Naive thymus-derived CD4-positive, alpha-beta T cell (primary cell): ENCODE measurements at regions not wholly inside any gene's neighbourhood (a gene's known extent, or its start where the extent isn't known, plus 50 kb on each side); places are given as distances from the start of the nearest gene placed in this dataset.

Experiments
- ATAC-seq: fragments of 150-1000 bp; cut with Tn5 transposase; 2 replicates; pipeline ENCODE4 v1.10.0; 2021; ENCODE audit warnings: mild to moderate bottlenecking, moderate library complexity
- CTCF ChIA-PET: fragments of 350-600 bp; sonication (Branson Sonifier 250); formaldehyde crosslinking; loops from one replicate; lab custom pipeline; 2021; ENCODE audit warnings: antibody characterized with exemption; lab: Charles Lee
- POLR2A ChIA-PET: fragments of 350-600 bp; sonication (Branson Sonifier 250); formaldehyde crosslinking; loops from one replicate; lab custom pipeline; 2021; ENCODE audit warnings: antibody characterized with exemption, inconsistent platforms; lab: Charles Lee
- DNase-seq, 9 donors: peaks; one replicate each; pipeline versions ENCODE4 v3.0.0 to v3.0.0-alpha.2; 2020 to 2022; ENCODE audit warnings: mixed read lengths in 1 of 9
- H3K27ac ChIP-seq: one replicate; pipeline ENCODE4 v1.7.0; 2013; ENCODE audit warnings: mild to moderate bottlenecking, low read depth, low read length, moderate library complexity
- H3K27me3 ChIP-seq, 2 donors: one replicate each; pipeline ENCODE4 v1.7.0; 2013; ENCODE audit warnings: low read length in 2 of 2, mild to moderate bottlenecking in 2 of 2, moderate library complexity in 2 of 2; ENCODE audit not compliant: control insufficient read depth in 2 of 2, insufficient read depth in 2 of 2
- H3K36me3 ChIP-seq, 3 experiments: 1 replicate in 2 of 3; 2 replicates in 1 of 3; pipeline ENCODE4 v1.7.0; 2013; ENCODE audit warnings: low read length in 3 of 3, mild to moderate bottlenecking in 3 of 3, moderate library complexity in 1 of 3; ENCODE audit not compliant: insufficient read depth in 3 of 3, control insufficient read depth in 2 of 3
- H3K4me1 ChIP-seq, 2 donors: one replicate each; pipeline ENCODE4 v1.7.0; 2013; ENCODE audit warnings: low read length in 2 of 2, mild to moderate bottlenecking in 2 of 2, moderate library complexity in 1 of 2; ENCODE audit not compliant: control insufficient read depth in 2 of 2, insufficient read depth in 2 of 2
- H3K4me3 ChIP-seq: 2 replicates; pipeline ENCODE4 v1.7.0; 2013; ENCODE audit warnings: mild to moderate bottlenecking, low read length
- H3K9me3 ChIP-seq, 3 experiments: 1 replicate in 2 of 3; 2 replicates in 1 of 3; pipeline ENCODE4 v1.7.0; 2013; ENCODE audit warnings: low read length in 3 of 3; ENCODE audit not compliant: control insufficient read depth in 2 of 3
- H3K27ac Mint-ChIP-seq, 9 donors: one replicate each; pipeline ENCODE4 v1.8.0; 2020 to 2022; ENCODE audit warnings: mixed read lengths in 9 of 9, mild to moderate bottlenecking in 8 of 9, moderate library complexity in 5 of 9, inconsistent platforms in 2 of 9
- H3K27me3 Mint-ChIP-seq, 5 donors: one replicate each; pipeline ENCODE4 v1.8.0; 2021 to 2022; ENCODE audit warnings: mixed read lengths in 5 of 5, mild to moderate bottlenecking in 1 of 5
- H3K36me3 Mint-ChIP-seq, 5 donors: one replicate each; pipeline ENCODE4 v1.8.0; 2020 to 2022; ENCODE audit warnings: mixed read lengths in 5 of 5, mild to moderate bottlenecking in 3 of 5, inconsistent platforms in 1 of 5
- H3K4me1 Mint-ChIP-seq, 7 donors: one replicate each; pipeline ENCODE4 v1.8.0; 2020 to 2022; ENCODE audit warnings: mixed read lengths in 7 of 7, mild to moderate bottlenecking in 3 of 7, inconsistent platforms in 1 of 7
- H3K4me3 Mint-ChIP-seq, 10 donors: one replicate each; pipeline ENCODE4 v1.8.0; 2020 to 2022; ENCODE audit warnings: mild to moderate bottlenecking in 10 of 10, mixed read lengths in 10 of 10, moderate library complexity in 6 of 10, inconsistent platforms in 2 of 10
- H3K9me3 Mint-ChIP-seq, 11 donors: one replicate each; pipeline ENCODE4 v1.8.0; 2020 to 2022; ENCODE audit warnings: mixed read lengths in 11 of 11, mild to moderate bottlenecking in 4 of 11, inconsistent platforms in 1 of 11, moderate library complexity in 1 of 11
- intact Hi-C, 2 donors: fragments of 100-400 bp; cut with micrococcal nuclease; formaldehyde crosslinking; loops; one replicate each; pipeline ENCODE4 v1.15.1; 2023

GRCh38 chr4:138320030-138320429 is 77.9 kb upstream of the SLC7A11 start:
- intact Hi-C loops, result no loop called here
- Mint-ChIP-seq H3K27me3 (peaks cover 0 to 8% (median 0%) of the 10 kb centered on the region in 5 donors), H3K36me3 (no peaks in the 10 kb centered on the region), H3K9me3 (peaks cover 0 to 4% (median under 1%) of the 10 kb centered on the region in 11 donors), H3K4me3 (no peak overlapping the region), H3K4me1 (no peaks in the 10 kb centered on the region), H3K27ac (no peak overlapping the region)
- DNase-seq, result no peak
- POLR2A ChIA-PET, result no interaction called here
- no peaks in the 10 kb centered on the region for H3K4me1 ChIP-seq
- no peaks in the 10 kb centered on the region for H3K27me3 ChIP-seq
- ATAC-seq, result no peak
- CTCF ChIA-PET, result no interaction called here
- H3K4me3 ChIP-seq, result no peak overlapping the region
- H3K9me3 ChIP-seq, result no peaks in the 10 kb centered on the region
- H3K27ac ChIP-seq, result no peak overlapping the region
- no peaks in the 10 kb centered on the region for H3K36me3 ChIP-seq

- H3K36me3 ChIP-seq, result no peaks in the 10 kb centered on the region
- POLR2A ChIA-PET, result no interaction called here
- no peaks in the 10 kb centered on the region for H3K9me3 ChIP-seq
- Mint-ChIP-seq H3K4me3 (no peak overlapping the region), H3K27me3 (peaks cover 0 to 8% (median 0%) of the 10 kb centered on the region in 5 donors), H3K4me1 (no peaks in the 10 kb centered on the region), H3K9me3 (peaks cover 0 to 6% (median 3%) of the 10 kb centered on the region in 11 donors), H3K27ac (no peak overlapping the region), H3K36me3 (no peaks in the 10 kb centered on the region)
- CTCF ChIA-PET, result no interaction called here
- intact Hi-C loops, result no loop called here
- H3K4me1 ChIP-seq, result no peaks in the 10 kb centered on the region
- H3K4me3 ChIP-seq, result no peak overlapping the region
- no peak for ATAC-seq
- H3K27ac ChIP-seq, result no peak overlapping the region
- no peak for DNase-seq
- H3K27me3 ChIP-seq, result no peaks in the 10 kb centered on the region
Observed at GRCh38 chr4:138317175-138317748, 75.1 kb upstream of the SLC7A11 start.

- Histone ChIP-seq H3K27me3 (no peaks in the 10 kb centered on the region), H3K4me3 (no peak overlapping the region), H3K36me3 (no peaks in the 10 kb centered on the region), H3K27ac (no peak overlapping the region), H3K9me3 (no peaks in the 10 kb centered on the region), H3K4me1 (no peaks in the 10 kb centered on the region)
- ATAC-seq (no peak), DNase-seq (no peak)
- intact Hi-C loops, result no loop called here
- Mint-ChIP-seq H3K27ac (no peak overlapping the region), H3K4me1 (no peaks in the 10 kb centered on the region), H3K36me3 (no peaks in the 10 kb centered on the region), H3K9me3 (peaks cover 0 to 9% (median 3%) of the 10 kb centered on the region in 11 donors), H3K27me3 (peaks cover 0 to 9% (median 0%) of the 10 kb centered on the region in 5 donors), H3K4me3 (no peak overlapping the region)
- POLR2A ChIA-PET, result no interaction called here
- CTCF ChIA-PET, result interaction anchor here (0.6 kb wide), 1 partner anchor 155 kb away, joined by 3 read pairs; no protein-coding TSS in a partner anchor
Observed at GRCh38 chr4:138312536-138312911, 70.4 kb upstream of the SLC7A11 start.

- Histone ChIP-seq H3K9me3 (no peaks in the 10 kb centered on the region), H3K4me1 (no peaks in the 10 kb centered on the region), H3K27me3 (no peaks in the 10 kb centered on the region), H3K36me3 (no peaks in the 10 kb centered on the region), H3K27ac (no peak overlapping the region), H3K4me3 (no peak overlapping the region)
- no peaks in the 10 kb centered on the region for H3K36me3 Mint-ChIP-seq
- no peak overlapping the region for H3K4me3 Mint-ChIP-seq
- H3K27ac Mint-ChIP-seq, result no peak overlapping the region
- CTCF ChIA-PET, result interaction anchor here (0.6 kb wide), 1 partner anchor 155 kb away, joined by 3 read pairs; no protein-coding TSS in a partner anchor
- peaks cover 0 to 1% (median 0%) of the 10 kb centered on the region in 7 donors for H3K4me1 Mint-ChIP-seq
- DNase-seq (no peak), ATAC-seq (no peak)
- H3K27me3 Mint-ChIP-seq, result peaks cover 0 to 13% (median 0%) of the 10 kb centered on the region in 5 donors
- intact Hi-C loops, result no loop called here
- POLR2A ChIA-PET, result no interaction called here
- peaks cover 0 to 7% (median 4%) of the 10 kb centered on the region in 11 donors for H3K9me3 Mint-ChIP-seq
Observed at GRCh38 chr4:138311771-138312535, 69.8 kb upstream of the SLC7A11 start.

- H3K4me3 Mint-ChIP-seq, result no peak overlapping the region
- no peaks in the 10 kb centered on the region for H3K27me3 ChIP-seq
- H3K4me3 ChIP-seq, result no peak overlapping the region
- H3K27ac Mint-ChIP-seq, result no peak overlapping the region
- DNase-seq, result no peak
- H3K36me3 Mint-ChIP-seq, result no peaks in the 10 kb centered on the region
- intact Hi-C loops, result no loop called here
- peaks cover 0 to 7% (median 4%) of the 10 kb centered on the region in 11 donors for H3K9me3 Mint-ChIP-seq
- ChIA-PET POLR2A (no interaction called here), CTCF (no interaction called here)
- H3K4me1 Mint-ChIP-seq, result peaks cover 0 to 1% (median 0%) of the 10 kb centered on the region in 7 donors
- no peaks in the 10 kb centered on the region for H3K4me1 ChIP-seq
- no peak for ATAC-seq
- H3K27me3 Mint-ChIP-seq, result peaks cover 0 to 8% (median 0%) of the 10 kb centered on the region in 5 donors
- H3K27ac ChIP-seq, result no peak overlapping the region
- no peaks in the 10 kb centered on the region for H3K9me3 ChIP-seq
- H3K36me3 ChIP-seq, result no peaks in the 10 kb centered on the region
Observed at GRCh38 chr4:138310991-138311390, 68.8 kb upstream of the SLC7A11 start.

- H3K9me3 ChIP-seq, result no peaks in the 10 kb centered on the region
- H3K4me3 ChIP-seq, result no peak overlapping the region
- no peak overlapping the region for H3K27ac ChIP-seq
- DNase-seq, result no peak
- H3K4me1 ChIP-seq, result no peaks in the 10 kb centered on the region
- Mint-ChIP-seq H3K27me3 (peaks cover 0 to 5% (median 0%) of the 10 kb centered on the region in 5 donors), H3K9me3 (peaks cover 0 to 7% (median 3%) of the 10 kb centered on the region in 11 donors), H3K4me1 (peaks cover 0 to 1% (median 0%) of the 10 kb centered on the region in 7 donors), H3K4me3 (no peak overlapping the region), H3K36me3 (no peaks in the 10 kb centered on the region), H3K27ac (no peak overlapping the region)
- H3K27me3 ChIP-seq, result no peaks in the 10 kb centered on the region
- no peaks in the 10 kb centered on the region for H3K36me3 ChIP-seq
- POLR2A ChIA-PET, result no interaction called here
- ATAC-seq, result no peak
- CTCF ChIA-PET, result no interaction called here
- intact Hi-C loops, result no loop called here
Observed at GRCh38 chr4:138310498-138310897, 68.3 kb upstream of the SLC7A11 start.
